ENCODE measurements at regions not wholly inside any gene's neighbourhood (a gene's known extent, or its start where the extent isn't known, plus 50 kb on each side); places are given as distances from the start of the nearest gene placed in this dataset.

GRCh38 chr2:80943487-80943886 is 638.9 kb upstream of the LRRTM1 start:
- Histone ChIP-seq H3K79me2 (ENCODE audit: control insufficient read depth, insufficient read depth, low read length) (no peaks in the 10 kb centered on the region), H4K20me1 (ENCODE audit: control insufficient read depth, insufficient read depth) (no peaks in the 10 kb centered on the region), H3K9me3 (replicated peaks; ENCODE audit: control insufficient read depth, insufficient read depth, low read length) (no peaks in the 10 kb centered on the region), H3K4me3 (no peak overlapping the region), H3K27me3 (replicated peaks in 1 of 2; ENCODE audit: control insufficient read depth in 2 of 2, insufficient read depth in 2 of 2, low read length in 1 of 2) (no peaks in the 10 kb centered on the region), H2AFZ (ENCODE audit: control insufficient read depth, low read depth, low read length) (no peak overlapping the region), H3K4me2 (ENCODE audit: control insufficient read depth, insufficient read depth) (no peak overlapping the region), H3K36me3 (ENCODE audit: control insufficient read depth in 2 of 2, insufficient read depth in 2 of 2, low read length in 1 of 2) (no peaks in the 10 kb centered on the region), H3K9ac (ENCODE audit: control insufficient read depth, insufficient read depth, low read length) (no peak overlapping the region), H3K4me1 (ENCODE audit: control insufficient read depth, insufficient read depth, low read length) (no peaks in the 10 kb centered on the region), H3K27ac (ENCODE audit: control insufficient read depth, insufficient read depth) (no peak overlapping the region)
- in situ Hi-C loops (cut with MboI), result no loop called here
- ATAC-seq (no peak), DNase-seq (ENCODE audit: low read depth, low spot score) (no peak), FAIRE-seq (no peak)
- intact Hi-C loops (cut with micrococcal nuclease; ENCODE audit: unreplicated experiment), result no loop called here
- no TSS peak for BruUV-seq (replicated peaks)
- 29% methylated on average over 3 of the region's 3 CpGs for WGBS (ENCODE audit: insufficient coverage, insufficient replicate concordance, low lambda C conversion rate, missing lambda C conversion rate)
- ChIA-PET SMC1A (ENCODE audit: uncharacterized antibody, unreplicated experiment) (no interaction called here), POLR2A (no interaction called here), RAD21 (ENCODE audit: unreplicated experiment) (no interaction called here), CTCF (no interaction called here)
- TF ChIP-seq TBL1XR1 (IDR thresholded peaks at IDR 0.05; ENCODE audit: low read depth, low read length) (no peak), MTA3 (IDR thresholded peaks at IDR 0.05; ENCODE audit: borderline replicate concordance, low read length) (no peak), TCF3 (IDR thresholded peaks at IDR 0.05; ENCODE audit: borderline replicate concordance, insufficient read depth, low read depth, low read length) (no peak), CHD1 (IDR thresholded peaks at IDR 0.05; ENCODE audit: low read depth, low read length) (no peak), ATF3 (IDR thresholded peaks at IDR 0.05; ENCODE audit: borderline replicate concordance, extremely low read depth, low read depth, low read length) (no peak), MXI1 (IDR thresholded peaks at IDR 0.05; ENCODE audit: low read depth, low read length) (no peak), EGR1 (IDR thresholded peaks at IDR 0.05; ENCODE audit: borderline replicate concordance in 1 of 2, low read depth in 2 of 2, low read length in 2 of 2) (no peak), SUPT20H (IDR thresholded peaks at IDR 0.05; ENCODE audit: borderline replicate concordance, control insufficient read depth, low read depth, low read length) (no peak), EP300 (IDR thresholded peaks at IDR 0.05; ENCODE audit: borderline replicate concordance in 1 of 2, control insufficient read depth in 1 of 2, low read depth in 2 of 2, low read length in 2 of 2) (no peak), CHD4 (IDR thresholded peaks at IDR 0.05) (no peak), ZBTB40 (IDR thresholded peaks at IDR 0.05; ENCODE audit: borderline replicate concordance) (no peak)
